ENCODE measurements at regions not wholly inside any gene's neighbourhood (a gene's known extent, or its start where the extent isn't known, plus 50 kb on each side); places are given as distances from the start of the nearest gene placed in this dataset.

DNA sequence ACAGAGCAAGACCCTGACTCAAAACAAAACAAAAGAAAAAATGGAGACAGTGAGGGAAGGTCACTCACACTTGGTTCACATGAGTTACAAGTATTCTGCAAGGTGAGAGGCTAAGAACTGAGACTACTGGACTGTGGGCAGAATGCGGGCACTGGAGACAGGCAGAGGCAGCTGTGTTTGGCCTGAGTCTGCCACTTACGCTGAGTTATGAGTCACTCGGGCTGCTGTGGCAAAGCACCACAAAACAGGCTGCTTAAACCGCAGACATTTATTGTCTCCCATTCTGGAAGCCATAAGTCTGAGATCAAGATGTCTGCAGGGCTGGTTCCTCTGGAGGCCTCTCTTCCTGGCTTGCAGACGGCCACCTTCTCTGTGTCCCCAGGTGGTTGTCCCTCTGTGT is 122.8 kb downstream of the SHANK2 start:
- Histone ChIP-seq H3K36me3 (ENCODE audit: insufficient read depth) (no peaks in the 10 kb centered on the region), H3K79me2 (replicated peaks; ENCODE audit: insufficient read depth) (no peaks in the 10 kb centered on the region), H3K4me1 (ENCODE audit: insufficient read depth) (no peaks in the 10 kb centered on the region), H3K4me2 (no peak overlapping the region), H3F3A (replicated peaks; ENCODE audit: low read depth) (no peaks in the 10 kb centered on the region), H3K27ac (ENCODE audit: low read depth) (no peak overlapping the region), H3K9me2 (ENCODE audit: insufficient read depth) (no peaks in the 10 kb centered on the region), H3K4me3 (no peak overlapping the region), H4K20me1 (replicated peaks; ENCODE audit: insufficient read depth) (no peaks in the 10 kb centered on the region; the same call in 1 of the 2 replicates), H3K27me3 (ENCODE audit: insufficient read depth) (no peaks in the 10 kb centered on the region), H2AFZ (no peak overlapping the region)
- H3K4me3 Mint-ChIP-seq: no peak overlapping the region
- no peaks in the 10 kb centered on the region for H3K9me3 Mint-ChIP-seq
- ATAC-seq: no peak
- peaks cover 1% of the 10 kb centered on the region for H3K27me3 Mint-ChIP-seq (ENCODE audit: insufficient read depth, low read depth, poor library complexity)
- peaks cover 54% of the 10 kb centered on the region for H3K36me3 Mint-ChIP-seq (ENCODE audit: low read depth)
- 0 out of 2 replicates have a peak overlapping the region, but pooled peaks have one; percentile 28 for H3K27ac Mint-ChIP-seq
- TF ChIP-seq CREB1 (CRISPR knock-in tag; IDR thresholded peaks at IDR 0.05; ENCODE audit: low read depth) (no peak), ZNF462 (CRISPR knock-in tag; IDR thresholded peaks at IDR 0.05) (no peak), STAT1 (IDR thresholded peaks at IDR 0.05; ENCODE audit: unreplicated experiment) (no peak), EZH2 (IDR thresholded peaks at IDR 0.05; ENCODE audit: low read depth, unreplicated experiment) (no peak), NANOG (IDR thresholded peaks at IDR 0.05; ENCODE audit: borderline replicate concordance) (no peak), POLR2AphosphoS5 (IDR thresholded peaks at IDR 0.05; ENCODE audit: low read depth) (no peak), EZH2phosphoT487 (IDR thresholded peaks at IDR 0.05; ENCODE audit: unreplicated experiment) (no peak), ZNF114 (CRISPR knock-in tag; IDR thresholded peaks at IDR 0.05) (no peak)
- TF ChIP-seq, protein P1, sequence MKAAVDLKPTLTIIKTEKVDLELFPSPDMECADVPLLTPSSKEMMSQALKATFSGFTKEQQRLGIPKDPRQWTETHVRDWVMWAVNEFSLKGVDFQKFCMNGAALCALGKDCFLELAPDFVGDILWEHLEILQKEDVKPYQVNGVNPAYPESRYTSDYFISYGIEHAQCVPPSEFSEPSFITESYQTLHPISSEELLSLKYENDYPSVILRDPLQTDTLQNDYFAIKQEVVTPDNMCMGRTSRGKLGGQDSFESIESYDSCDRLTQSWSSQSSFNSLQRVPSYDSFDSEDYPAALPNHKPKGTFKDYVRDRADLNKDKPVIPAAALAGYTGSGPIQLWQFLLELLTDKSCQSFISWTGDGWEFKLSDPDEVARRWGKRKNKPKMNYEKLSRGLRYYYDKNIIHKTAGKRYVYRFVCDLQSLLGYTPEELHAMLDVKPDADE (IDR thresholded peaks at IDR 0.05): no peak
- no peak for DNase-seq (ENCODE audit: low spot score)
- peaks cover 13% of the 10 kb centered on the region for H3K4me1 Mint-ChIP-seq
